ENCODE measurements at regions not wholly inside any gene's neighbourhood (a gene's known extent, or its start where the extent isn't known, plus 50 kb on each side); places are given as distances from the start of the nearest gene placed in this dataset.

GRCh38 chr2:189276277-189276676, 96.7 kb upstream of the COL5A2 start:
- in situ Hi-C loops (cut with MboI; ENCODE audit: low sequenced_read_pairs, unreplicated experiment), result no loop called here
- TF ChIP-seq CTCF (IDR thresholded peaks at IDR 0.05; ENCODE audit: borderline replicate concordance, control extremely low read depth, extremely low read depth, insufficient read depth, missing control alignments), result no peak
- DNase-seq (ENCODE audit: low spot score), result no peak

GRCh38 chr2:189281201-189281600, 101.6 kb upstream of the COL5A2 start:
- no peak for TF ChIP-seq CTCF (IDR thresholded peaks at IDR 0.05; ENCODE audit: borderline replicate concordance, control extremely low read depth, extremely low read depth, insufficient read depth, missing control alignments)
- no peak for DNase-seq (ENCODE audit: low spot score)
- in situ Hi-C loops (cut with MboI; ENCODE audit: low sequenced_read_pairs, unreplicated experiment), result no loop called here

GRCh38 chr2:189285349-189285748, 105.8 kb upstream of the COL5A2 start:
- DNase-seq (ENCODE audit: low spot score), result no peak
- TF ChIP-seq CTCF (IDR thresholded peaks at IDR 0.05; ENCODE audit: borderline replicate concordance, control extremely low read depth, extremely low read depth, insufficient read depth, missing control alignments), result no peak
- in situ Hi-C loops (cut with MboI; ENCODE audit: low sequenced_read_pairs, unreplicated experiment), result no loop called here

- TF ChIP-seq CTCF (IDR thresholded peaks at IDR 0.05; ENCODE audit: borderline replicate concordance, control extremely low read depth, extremely low read depth, insufficient read depth, missing control alignments), result no peak
- in situ Hi-C loops (cut with MboI; ENCODE audit: low sequenced_read_pairs, unreplicated experiment), result no loop called here
- no peak for DNase-seq (ENCODE audit: low spot score)
These were observed 106.5 kb upstream of the COL5A2 start for GRCh38 chr2:189285962-189286645.

GRCh38 chr2:189287363-189287762, 107.8 kb upstream of the COL5A2 start:
- no peak for DNase-seq (ENCODE audit: low spot score)
- no peak for TF ChIP-seq CTCF (IDR thresholded peaks at IDR 0.05; ENCODE audit: borderline replicate concordance, control extremely low read depth, extremely low read depth, insufficient read depth, missing control alignments)
- in situ Hi-C loops (cut with MboI; ENCODE audit: low sequenced_read_pairs, unreplicated experiment), result no loop called here

GRCh38 chr2:189287982-189288521, 108.5 kb upstream of the COL5A2 start:
- DNase-seq (ENCODE audit: low spot score), result peak; percentile 16
- in situ Hi-C loops (cut with MboI; ENCODE audit: low sequenced_read_pairs, unreplicated experiment), result no loop called here
- no peak for TF ChIP-seq CTCF (IDR thresholded peaks at IDR 0.05; ENCODE audit: borderline replicate concordance, control extremely low read depth, extremely low read depth, insufficient read depth, missing control alignments)

All from GM13976 (cell line).